NOMO-1 (cell line): ENCODE measurements at regions not wholly inside any gene's neighbourhood (a gene's known extent, or its start where the extent isn't known, plus 50 kb on each side); places are given as distances from the start of the nearest gene placed in this dataset.
A peak's percentile ranks its signal among the peaks of the same experiment; 100 is the strongest.

ENCODE experiments used
- DNase-seq, 2 experiments: peaks; one replicate each; lab custom pipeline; 2025; ENCODE audit not compliant: unreplicated experiment in 2 of 2; lab: John Stamatoyannopoulos, UW

DNA sequence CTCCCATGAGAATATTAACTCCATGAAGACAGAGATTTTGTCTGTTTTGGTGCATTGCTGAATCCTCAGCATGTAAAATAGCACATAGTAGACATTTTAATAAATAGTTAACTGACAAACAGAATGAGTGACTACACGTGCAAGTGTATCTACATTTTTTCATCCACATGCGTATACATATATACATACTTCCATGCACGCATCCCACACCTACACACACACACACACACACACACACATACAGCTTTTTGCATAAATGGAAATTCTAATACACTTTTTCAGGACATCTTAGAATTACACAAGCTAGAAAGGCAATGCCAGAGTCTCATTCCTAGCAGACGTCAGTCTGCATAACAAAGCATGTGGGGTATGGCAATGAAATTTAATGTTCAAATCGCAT, 139.7 kb upstream of the LRFN2 start:
- no peak for DNase-seq

GRCh38 chr6:40725390-40725789, 138.2 kb upstream of the LRFN2 start:
- DNase-seq, result no peak

GRCh38 chr6:40724886-40725285, 137.7 kb upstream of the LRFN2 start:
- DNase-seq, result no peak

- no peak for DNase-seq
Observed at GRCh38 chr6:40723967-40724366, 136.8 kb upstream of the LRFN2 start.

- DNase-seq, result peak; percentile 26 to 33
Observed at GRCh38 chr6:40722553-40723258, 135.5 kb upstream of the LRFN2 start.

GRCh38 chr6:40722091-40722490, 134.9 kb upstream of the LRFN2 start:
- DNase-seq, result no peak

GRCh38 chr6:40721271-40721952, 134.2 kb upstream of the LRFN2 start:
- no peak for DNase-seq

DNA sequence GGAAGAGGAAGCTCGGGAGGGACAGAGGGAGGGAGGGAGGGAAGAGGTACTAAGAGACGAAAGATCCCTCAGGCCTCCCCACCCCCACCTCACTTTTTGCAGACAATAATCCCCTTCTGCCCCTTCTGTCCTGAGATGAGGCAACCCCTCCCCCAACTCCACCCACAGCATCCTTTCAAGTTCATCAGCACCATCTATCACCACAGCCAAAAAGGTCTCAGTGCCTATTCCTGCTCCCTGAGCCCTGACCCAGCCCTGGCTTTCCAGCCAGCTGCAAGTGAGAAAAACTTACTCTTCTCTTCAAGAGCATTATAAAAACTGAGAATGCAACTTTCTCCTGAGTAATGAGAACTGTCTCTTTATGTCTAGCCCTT, 133.2 kb upstream of the LRFN2 start:
- DNase-seq, result no peak

GRCh38 chr6:40719671-40720374, 132.7 kb upstream of the LRFN2 start:
- DNase-seq, result peak; percentile 46 to 87

DNA sequence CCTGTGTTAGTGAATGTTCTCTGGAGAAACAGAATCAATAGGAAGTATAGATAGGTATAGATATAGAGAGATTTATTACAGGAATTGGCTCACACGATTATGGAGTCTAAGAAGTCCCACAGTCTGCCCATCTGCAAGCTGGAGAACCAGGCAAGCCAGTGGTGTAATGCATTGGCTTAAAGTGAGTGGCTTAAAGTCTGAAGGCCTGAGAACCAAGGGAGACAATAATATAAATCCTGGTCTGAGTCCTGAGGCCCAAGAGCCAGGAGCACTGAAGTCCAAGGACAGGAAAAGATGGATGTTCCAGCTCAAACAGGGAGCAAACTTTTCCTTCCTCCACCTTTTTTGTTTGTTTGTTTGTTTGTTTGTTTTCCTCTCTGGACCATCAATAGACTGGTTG, 131.2 kb upstream of the LRFN2 start:
- DNase-seq, result no peak

GRCh38 chr6:40717411-40718057, 130.4 kb upstream of the LRFN2 start:
- no peak for DNase-seq

GRCh38 chr6:40715570-40716403, 128.6 kb upstream of the LRFN2 start:
- DNase-seq, result no peak

GRCh38 chr6:40714576-40715564, 127.7 kb upstream of the LRFN2 start:
- DNase-seq, result no peak

DNA sequence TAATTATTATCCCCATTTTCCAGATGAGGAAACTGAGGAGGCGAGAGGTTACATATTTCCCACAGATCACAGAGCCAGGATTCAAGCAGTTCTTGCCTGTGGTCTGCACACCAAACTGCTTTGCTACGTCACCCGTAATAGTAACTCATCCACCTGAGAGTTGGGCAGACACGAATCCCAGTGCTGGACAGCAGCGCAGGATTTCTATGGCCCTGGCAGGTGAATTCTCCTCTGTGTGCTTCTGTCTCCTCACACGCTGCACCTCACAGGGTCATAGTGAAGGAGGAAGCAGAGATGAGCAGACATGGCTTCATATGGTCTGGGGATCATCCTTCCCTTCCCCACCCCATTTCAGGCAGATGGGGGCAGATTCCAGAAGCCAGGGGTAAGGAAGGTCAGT, 127.0 kb upstream of the LRFN2 start:
- DNase-seq, result no peak

GRCh38 chr6:40713002-40713719, 126.0 kb upstream of the LRFN2 start:
- no peak for DNase-seq

DNA sequence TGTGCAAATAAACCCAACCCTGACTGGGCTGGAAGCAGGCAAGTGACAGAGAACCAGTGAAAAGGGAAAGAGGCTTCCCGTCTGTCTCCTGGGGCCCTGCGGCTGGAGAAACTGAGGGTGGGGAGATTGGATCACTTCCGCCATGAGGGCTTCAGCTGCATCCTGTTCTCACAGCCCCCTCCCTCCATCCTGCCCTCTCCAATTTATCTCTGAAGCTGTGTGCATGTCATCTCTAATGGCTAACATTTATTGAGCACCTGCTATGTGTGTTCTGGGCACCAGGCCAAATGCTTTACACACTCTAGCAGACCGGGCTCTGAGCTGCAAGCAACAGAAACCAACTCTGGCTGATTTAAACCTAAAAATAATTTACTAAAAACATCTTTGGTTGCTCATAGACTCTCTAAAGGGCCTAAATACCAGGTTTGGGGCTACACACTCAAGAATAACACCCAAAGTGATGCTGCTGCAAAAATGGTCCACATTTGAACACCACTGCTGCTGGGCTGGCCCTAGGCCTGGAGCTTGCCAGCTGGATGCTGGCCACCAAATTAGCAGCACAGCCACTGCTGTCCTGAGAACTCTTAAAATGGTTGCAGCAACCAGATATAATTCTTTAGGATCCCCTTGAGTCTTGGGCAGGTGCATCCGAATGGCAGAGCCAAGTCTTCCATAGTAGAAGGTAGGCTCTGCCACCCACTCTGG, 123.6 kb upstream of the LRFN2 start:
- no peak for DNase-seq

GRCh38 chr6:40708049-40708448, 120.9 kb upstream of the LRFN2 start:
- no peak for DNase-seq

DNA sequence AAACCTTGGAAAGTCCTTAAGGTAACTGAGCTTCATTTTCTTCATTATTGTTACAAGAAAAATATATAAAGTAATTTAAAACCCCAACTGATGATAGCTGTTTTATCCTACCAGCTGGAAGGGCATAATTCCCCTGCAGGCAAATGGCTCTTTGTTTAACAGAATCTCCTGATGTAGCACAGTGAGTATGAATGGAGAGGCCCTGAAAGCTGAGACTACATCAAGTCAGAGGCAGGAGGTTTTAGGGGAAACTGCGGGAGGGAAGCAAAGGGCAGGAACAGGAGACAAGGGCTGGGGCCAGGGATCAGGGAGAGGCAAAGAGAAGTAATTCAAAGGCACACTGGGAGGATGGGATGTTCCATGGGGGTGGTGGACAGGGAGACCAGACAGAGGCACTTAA, 119.0 kb upstream of the LRFN2 start:
- DNase-seq, result no peak
